ENCODE measurements at regions not wholly inside any gene's neighbourhood (a gene's known extent, or its start where the extent isn't known, plus 50 kb on each side); places are given as distances from the start of the nearest gene placed in this dataset.

DNA sequence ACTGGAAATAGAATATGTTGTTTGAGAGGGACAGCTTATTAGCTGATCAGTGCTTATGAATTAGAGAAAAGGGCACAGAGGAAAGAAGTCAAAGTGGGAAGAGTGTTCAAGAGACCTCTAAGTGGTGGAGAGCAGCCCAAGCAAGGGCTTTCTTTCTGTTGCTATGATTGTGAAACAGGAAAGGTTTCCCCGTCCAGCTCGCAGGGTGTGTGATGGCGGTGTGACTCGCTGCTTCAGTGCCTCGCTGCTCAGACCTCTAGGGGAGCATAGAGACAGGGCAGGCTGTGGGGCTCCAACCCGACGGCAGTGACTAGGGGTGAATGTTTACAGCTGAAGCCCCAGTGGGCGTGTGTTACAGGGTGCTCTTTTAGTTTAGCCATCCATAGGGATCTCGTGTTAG, 166.5 kb upstream of the COPS8 start:
- TF ChIP-seq POLR2AphosphoS5 (IDR thresholded peaks at IDR 0.05; ENCODE audit: borderline replicate concordance, low read depth, low read length) (no peak), EZH2 (IDR thresholded peaks at IDR 0.05) (no peak)
